GM19239 (cell line): ENCODE measurements at regions not wholly inside any gene's neighbourhood (a gene's known extent, or its start where the extent isn't known, plus 50 kb on each side); places are given as distances from the start of the nearest gene placed in this dataset.

Experiments used
- DNase-seq: peaks from one replicate; pipeline ENCODE4 v3.0.0; 2011; ENCODE audit warnings: low spot score; ENCODE audit not compliant: insufficient read length
- FAIRE-seq: peaks from 2 replicates; lab custom pipeline; 2011; peaks lifted over from hg19 to GRCh38; lab: Jason Lieb, UNC

DNA sequence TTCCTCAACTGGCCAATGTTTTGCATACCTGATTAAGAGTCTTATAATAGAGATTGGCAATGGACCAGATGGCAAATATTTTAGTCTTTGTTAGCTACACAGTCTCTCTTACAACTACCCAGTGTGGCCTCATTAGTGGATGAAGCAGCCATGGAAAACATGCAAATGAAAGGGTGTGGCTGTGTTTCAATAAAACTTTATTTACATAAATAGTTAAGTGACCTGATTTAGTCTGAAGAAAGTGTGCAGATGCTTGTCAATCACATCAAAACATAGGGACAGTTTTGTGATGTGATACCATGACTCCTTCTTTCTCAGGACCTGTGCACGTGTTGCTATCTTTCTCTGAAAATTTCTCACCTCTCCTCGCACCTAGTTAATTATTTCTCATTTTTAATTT, 309.8 kb upstream of the GRM7 start:
- FAIRE-seq: no peak
- DNase-seq: no peak

GRCh38 chr3:6560259-6560658, 300.7 kb upstream of the GRM7 start:
- DNase-seq (no peak), FAIRE-seq (no peak)

DNA sequence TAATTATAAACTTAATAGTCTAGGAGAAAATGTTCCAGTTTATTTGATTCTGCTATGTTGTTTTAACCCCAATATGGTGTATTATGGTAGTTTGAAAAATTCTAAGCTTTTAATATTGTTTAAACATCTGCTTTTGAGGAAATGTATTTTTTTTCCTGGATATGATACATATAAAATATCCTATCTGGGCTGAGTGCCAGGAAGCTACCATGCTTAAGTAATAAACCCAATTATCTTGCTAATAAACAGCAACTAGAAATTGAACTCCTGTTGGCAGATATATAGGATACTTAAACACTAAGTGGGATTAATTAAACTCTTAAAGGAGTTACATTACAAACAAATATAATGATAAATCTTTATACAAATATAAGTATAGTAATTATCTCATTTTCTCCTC, 293.7 kb upstream of the GRM7 start:
- FAIRE-seq: no peak
- no peak for DNase-seq

- no peak for FAIRE-seq
- DNase-seq: no peak
Observed at GRCh38 chr3:6568999-6569493, 291.9 kb upstream of the GRM7 start.

DNA sequence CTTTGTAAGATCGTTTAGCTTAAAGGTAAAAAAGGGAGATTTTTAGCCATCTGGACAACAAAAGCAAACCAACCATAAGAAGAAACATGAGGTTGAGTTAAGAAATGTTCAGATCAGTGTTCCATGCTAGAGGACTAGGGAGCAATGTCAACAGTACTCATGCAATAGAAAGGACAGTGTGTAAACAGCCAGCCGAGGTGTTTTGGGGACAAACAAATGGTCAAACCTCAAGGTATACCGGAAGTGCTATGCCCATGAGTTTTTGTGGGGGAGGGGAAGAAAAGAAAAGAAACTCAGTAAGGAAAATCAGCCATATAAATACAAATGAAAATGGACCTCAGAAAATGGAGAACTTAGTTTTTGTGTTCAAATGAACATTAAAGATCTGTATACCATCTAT, 289.5 kb upstream of the GRM7 start:
- FAIRE-seq (no peak), DNase-seq (no peak)

- FAIRE-seq (no peak), DNase-seq (no peak)
Observed at GRCh38 chr3:6577584-6577983, 283.3 kb upstream of the GRM7 start.

DNA sequence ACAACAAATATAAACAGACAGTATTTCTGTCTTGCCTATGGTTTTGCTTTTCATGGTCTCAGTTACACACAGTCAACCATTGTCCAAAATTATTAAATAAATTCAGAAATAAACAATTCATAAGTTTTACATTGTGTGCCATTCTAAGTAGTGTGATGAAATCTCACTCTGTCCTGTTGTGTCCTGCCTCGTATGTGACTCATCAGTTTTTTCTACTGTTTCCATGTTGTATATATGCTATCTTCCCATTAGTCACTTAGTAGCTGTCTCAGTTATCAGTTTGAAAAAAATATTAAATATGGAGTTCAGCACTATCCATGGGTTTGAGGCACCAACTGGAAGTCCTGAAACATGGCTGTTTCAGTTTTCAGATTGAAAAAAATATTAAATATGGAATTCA, 282.4 kb upstream of the GRM7 start:
- DNase-seq: no peak
- FAIRE-seq: no peak

DNA sequence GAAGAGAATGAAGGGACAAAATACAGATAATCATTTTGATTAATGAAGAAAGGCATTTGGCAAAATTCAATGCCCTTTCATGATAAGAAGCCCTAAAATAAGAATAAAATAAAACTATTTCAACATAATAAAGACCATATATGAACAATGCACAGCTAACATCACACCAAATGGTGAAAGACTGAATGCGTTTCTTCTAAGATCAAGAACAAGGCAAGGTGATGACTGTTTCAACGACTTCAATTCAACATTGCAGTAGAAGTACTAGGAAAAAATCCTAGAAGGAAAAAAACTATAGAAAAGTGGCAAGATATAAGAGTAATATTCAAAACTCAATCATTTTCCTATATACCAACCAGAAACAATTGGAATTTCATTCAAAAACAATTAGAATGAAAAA, 280.1 kb upstream of the GRM7 start:
- no peak for DNase-seq
- no peak for FAIRE-seq

DNA sequence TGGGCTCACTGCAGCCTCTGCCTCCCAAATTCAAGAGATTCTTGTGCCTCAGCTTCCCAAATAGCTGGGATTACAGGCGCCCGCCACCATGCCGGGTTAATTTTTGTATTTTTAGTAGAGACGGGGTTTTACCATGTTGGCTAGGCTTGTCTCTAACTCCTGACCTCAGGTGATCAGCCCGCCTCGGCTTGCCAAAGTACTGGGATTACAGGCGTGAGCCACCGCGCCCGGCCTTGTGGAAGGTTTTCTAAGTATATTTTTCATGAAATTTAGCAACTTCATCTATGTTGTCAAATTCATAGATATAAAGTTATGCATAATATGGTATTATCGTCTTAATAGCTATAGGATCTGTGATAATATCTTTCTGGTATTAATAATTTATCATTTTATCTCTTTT, 275.6 kb upstream of the GRM7 start:
- FAIRE-seq (no peak), DNase-seq (no peak)

GRCh38 chr3:6600237-6600636, 260.7 kb upstream of the GRM7 start:
- no peak for FAIRE-seq
- no peak for DNase-seq

DNA sequence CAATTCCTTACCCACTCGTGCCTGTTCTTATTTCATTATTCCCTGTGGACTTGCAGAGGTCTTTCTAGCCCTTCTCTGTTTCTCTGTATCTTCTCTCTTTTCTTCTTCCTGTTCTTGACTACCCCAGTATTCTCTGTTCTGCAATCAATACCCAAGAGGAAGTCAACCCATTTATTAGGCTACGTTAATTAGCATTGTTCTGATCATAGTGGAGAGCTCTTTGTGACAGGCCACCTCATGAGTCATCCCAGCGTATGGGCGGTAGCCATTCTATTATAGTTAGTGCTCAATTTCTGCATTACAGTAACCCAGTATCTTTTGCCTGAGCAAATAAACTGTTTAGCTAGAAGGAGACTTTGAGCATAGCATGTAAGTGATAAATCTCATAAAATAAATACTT, 259.5 kb upstream of the GRM7 start:
- no peak for FAIRE-seq

DNA sequence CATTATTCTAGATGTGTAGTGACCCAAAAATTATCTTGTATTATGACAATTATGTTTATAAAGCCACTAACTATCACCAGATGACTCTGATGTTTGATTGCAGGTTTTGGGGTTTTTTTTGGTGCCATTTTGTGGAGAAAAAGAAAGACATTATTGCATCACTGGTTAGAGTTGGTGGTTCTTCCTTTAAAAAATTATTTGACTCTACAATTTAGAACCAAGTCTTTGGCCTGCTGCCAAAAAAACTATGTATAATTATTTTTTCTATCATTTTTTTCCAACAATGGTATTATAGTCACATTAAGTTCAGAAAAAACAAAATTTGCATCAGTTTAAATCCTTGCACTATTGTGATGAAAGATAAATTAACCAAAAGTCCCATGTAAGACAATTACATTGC, 258.6 kb upstream of the GRM7 start:
- no peak for DNase-seq
- no peak for FAIRE-seq

More for the DNA sequence above, 259.5 kb upstream of the GRM7 start:
- DNase-seq: no peak

- no peak for FAIRE-seq
- no peak for DNase-seq
Observed at GRCh38 chr3:6605227-6605626, 255.7 kb upstream of the GRM7 start.

DNA sequence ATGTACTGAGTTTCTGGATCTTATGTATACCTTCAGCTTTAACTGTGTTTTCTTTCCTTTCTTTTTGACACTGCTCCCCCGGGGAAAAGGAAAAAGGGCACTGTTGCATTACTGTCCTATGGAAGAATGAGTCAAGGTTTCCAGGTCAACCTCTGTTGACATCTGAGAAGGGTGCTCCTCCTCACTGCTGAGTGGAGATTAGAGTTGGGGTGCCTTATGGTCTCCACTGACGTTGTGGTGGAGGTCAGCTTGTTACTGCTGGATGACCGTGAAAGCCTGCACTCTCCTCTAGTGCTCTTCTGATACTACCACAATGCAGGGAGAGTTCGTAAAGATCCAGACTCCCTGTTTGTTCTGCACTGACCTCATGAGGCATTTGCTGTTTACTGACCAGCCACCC, 252.1 kb upstream of the GRM7 start:
- DNase-seq (no peak), FAIRE-seq (no peak)

DNA sequence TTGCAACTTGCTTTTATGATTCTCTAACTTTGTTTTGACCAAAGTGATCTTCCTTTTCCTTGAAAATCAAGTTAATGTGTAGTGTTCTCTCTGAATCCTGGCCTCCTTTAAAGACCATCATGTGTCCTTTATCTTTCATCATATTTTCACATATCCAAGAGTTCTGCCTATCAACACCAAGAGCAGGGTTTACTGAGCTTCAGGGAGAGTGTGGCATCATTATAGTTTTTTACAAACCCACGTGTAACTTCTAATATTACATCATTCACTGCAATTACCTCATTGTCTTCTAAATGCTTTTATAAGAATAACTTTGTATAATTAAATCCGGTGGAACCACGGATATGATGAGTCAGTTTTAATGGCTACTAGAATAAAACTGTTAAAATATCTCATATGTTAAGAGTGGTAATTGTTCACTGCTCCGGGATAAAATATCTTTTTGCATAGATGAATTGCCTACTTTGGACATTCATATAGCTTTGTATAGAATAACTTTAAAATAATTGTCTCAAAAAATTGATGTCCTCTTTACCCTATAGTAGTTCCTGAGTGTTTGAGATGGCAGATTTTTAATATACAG, 248.8 kb upstream of the GRM7 start:
- DNase-seq: no peak
- FAIRE-seq: no peak

DNA sequence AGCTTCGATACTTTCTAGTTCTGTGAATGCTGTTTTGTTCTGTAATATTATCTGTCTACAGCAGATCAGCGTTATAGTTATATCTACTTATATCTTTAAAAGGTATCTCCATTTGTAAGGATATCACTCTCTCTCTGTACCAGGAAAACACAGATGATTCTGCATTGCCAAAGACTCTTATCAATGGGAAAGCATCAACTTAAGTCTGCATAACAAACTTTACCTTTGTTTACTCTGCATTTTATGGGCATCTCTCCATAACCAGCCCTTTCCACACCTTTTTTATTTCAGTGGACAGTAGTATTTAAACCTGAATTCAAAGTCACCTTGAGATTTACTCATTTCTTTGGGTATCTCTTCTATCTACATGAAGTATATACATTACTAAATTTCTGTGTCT, 238.7 kb upstream of the GRM7 start:
- no peak for FAIRE-seq
- DNase-seq: no peak

DNA sequence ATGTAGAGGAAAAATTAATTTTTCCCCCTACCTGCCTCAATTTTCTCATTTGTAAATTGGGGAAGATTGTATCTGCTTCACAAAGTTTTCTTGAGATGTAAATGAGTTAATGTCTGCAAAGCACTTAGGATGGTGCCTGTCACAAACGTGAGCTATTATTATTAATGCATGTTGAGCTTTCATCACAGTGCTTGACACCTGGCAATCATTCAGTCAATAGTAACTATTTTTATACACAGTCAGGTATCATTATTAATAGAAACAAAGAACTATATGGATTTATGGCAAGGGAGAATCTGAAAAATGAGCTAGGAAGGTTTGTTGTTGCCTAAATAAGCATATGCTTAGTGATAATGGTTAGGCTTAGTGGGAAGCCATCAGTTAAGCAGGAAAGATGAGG, 238.2 kb upstream of the GRM7 start:
- no peak for FAIRE-seq
- no peak for DNase-seq

DNA sequence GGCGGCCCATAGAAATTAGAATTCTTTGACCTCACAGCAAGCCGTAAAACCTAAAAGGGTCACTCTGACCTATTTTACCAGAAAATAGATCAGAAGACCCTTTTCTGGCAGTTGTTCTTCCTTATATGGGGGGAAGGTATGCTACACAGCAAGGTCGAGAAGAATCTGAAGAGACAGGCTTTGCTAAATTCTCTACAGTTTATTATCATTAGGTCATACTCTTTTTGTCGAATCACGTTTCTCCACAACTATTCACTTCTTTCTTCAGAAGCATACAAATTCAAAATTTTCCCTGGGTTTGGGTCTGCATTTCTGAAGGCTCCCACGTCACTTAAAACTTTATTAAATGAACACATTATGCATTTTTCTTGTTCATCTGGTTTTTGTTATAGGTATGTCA, 229.5 kb upstream of the GRM7 start:
- no peak for FAIRE-seq

DNA sequence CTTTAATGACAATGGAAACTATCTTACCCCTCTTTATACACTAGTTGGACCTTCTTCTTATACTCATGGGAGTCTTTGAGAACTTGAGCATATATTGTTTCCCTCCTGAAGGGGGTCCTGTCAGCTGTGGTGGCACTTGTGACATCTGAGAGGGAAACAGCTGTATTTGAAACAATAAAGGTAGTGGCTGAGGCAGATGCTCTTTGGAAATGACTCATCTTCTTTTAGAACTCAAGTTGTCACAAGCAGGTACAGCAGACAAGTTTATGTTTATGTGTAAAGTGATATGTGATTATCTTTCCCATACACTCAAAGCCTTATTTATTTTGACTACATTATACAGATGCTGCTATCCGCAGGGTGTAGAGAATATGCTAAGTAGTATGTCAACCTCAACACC, 220.0 kb upstream of the GRM7 start:
- FAIRE-seq: no peak
- DNase-seq: no peak

More for the DNA sequence above, 229.5 kb upstream of the GRM7 start:
- no peak for DNase-seq

- DNase-seq (no peak), FAIRE-seq (no peak)
Observed at GRCh38 chr3:6644070-6644929, 216.6 kb upstream of the GRM7 start.

- DNase-seq: no peak
- FAIRE-seq: no peak
Observed at GRCh38 chr3:6654670-6655069, 206.2 kb upstream of the GRM7 start.

DNA sequence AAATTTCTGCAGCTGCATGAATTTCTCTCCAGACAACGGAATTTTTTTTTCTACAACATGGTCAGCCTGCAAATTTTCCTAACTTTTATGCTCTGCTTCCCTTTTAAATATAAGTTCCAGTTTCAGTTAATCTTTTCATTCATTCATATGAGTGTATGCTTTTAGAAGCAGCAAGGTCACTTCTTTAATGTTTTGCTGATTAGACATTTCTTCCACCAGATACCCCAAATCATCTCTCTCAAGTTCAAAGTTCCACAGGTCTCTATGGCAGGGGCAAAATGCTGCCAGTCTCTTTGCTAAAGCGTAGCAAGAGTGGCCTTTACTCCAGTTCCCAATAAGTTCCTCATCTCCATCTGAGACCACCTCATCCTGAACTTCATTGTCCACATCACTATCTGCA, 205.6 kb upstream of the GRM7 start:
- DNase-seq (no peak), FAIRE-seq (no peak)
